VCaP (cell line): ENCODE measurements at regions not wholly inside any gene's neighbourhood (a gene's known extent, or its start where the extent isn't known, plus 50 kb on each side); places are given as distances from the start of the nearest gene placed in this dataset.

ENCODE experiments used
- H3K27ac ChIP-seq: fragments of 450-650 bp; 2 replicates; pipeline ENCODE4 v1.5.1; 2017
- TF ChIP-seq, protein P1 (sequence below): fragments of 450-650 bp; conservative IDR thresholded peaks from 2 replicates; pipeline ENCODE4 v1.5.1; 2017; ENCODE audit warnings: mild to moderate bottlenecking, moderate library complexity

DNA sequence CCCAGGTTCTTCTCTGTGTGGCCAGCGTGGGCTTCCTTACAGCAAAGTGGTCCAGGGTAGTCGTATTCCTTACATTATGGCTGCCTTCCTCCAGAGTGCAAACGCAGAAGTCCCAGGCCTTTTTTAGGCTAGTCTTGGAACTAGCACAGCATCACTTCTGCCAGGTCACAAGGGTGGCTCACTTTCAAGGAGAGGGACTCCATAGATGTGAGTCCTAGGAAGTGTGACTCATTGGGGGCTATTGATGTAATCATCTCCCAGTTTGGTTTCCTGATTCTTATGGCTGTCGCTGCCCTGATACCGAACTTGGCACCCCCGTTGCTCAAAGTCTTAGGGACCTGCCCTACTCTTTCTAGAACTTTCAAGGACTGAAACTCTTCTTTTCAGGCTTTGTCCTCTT is 140.0 kb downstream of the DCK start:
- no peak overlapping the region for H3K27ac ChIP-seq
- TF ChIP-seq, protein P1, sequence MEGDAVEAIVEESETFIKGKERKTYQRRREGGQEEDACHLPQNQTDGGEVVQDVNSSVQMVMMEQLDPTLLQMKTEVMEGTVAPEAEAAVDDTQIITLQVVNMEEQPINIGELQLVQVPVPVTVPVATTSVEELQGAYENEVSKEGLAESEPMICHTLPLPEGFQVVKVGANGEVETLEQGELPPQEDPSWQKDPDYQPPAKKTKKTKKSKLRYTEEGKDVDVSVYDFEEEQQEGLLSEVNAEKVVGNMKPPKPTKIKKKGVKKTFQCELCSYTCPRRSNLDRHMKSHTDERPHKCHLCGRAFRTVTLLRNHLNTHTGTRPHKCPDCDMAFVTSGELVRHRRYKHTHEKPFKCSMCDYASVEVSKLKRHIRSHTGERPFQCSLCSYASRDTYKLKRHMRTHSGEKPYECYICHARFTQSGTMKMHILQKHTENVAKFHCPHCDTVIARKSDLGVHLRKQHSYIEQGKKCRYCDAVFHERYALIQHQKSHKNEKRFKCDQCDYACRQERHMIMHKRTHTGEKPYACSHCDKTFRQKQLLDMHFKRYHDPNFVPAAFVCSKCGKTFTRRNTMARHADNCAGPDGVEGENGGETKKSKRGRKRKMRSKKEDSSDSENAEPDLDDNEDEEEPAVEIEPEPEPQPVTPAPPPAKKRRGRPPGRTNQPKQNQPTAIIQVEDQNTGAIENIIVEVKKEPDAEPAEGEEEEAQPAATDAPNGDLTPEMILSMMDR: no peak

DNA sequence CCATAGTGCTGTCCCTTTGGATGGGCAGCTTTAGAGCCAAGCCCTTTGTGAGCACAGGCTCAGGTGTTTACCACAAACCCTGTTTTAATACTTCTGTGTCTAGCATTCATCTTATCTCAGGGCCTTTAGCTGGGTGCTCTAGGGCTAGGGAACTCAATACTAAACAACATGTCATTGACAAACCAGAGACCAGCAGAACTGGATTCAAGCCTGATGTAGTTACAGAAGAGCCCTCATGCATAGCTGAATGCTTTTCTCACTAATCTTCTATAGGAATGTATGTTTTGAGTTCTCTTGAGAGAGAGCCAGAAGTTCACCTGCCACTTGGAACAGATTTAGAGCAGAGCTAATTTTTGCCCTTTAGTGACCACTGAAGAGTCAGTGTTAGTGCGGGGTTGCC is 142.6 kb downstream of the DCK start:
- TF ChIP-seq, protein P1: no peak
- no peak overlapping the region for H3K27ac ChIP-seq

DNA sequence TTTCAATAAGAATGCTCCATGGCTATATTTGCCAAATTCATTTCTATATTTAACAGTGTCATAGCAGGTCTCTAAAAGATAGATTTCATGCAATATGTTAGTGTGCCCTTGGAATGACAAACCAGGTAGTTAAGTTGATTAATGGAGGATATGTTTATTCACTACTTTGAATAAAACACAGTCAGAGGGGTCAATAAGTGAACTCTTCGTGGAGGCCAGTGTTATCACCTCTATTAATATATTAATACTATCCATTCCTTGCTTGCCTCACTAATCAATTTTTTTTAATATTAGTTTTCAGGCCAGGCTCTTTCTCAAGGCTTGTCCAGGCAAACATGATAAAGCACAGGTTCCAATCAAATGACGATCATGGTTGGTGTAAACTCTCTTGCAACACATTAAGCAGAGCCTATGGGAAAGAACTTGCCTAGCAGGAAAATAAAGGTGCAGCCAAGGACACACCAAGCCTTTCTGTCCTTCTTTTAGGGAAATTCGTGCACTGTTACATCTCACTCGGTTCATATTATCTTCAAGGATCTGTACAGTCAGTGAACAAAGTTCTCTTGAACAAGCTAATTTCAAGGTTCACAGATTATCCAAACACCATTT is 144.7 kb downstream of the DCK start:
- TF ChIP-seq, protein P1: no peak
- no peak overlapping the region for H3K27ac ChIP-seq

DNA sequence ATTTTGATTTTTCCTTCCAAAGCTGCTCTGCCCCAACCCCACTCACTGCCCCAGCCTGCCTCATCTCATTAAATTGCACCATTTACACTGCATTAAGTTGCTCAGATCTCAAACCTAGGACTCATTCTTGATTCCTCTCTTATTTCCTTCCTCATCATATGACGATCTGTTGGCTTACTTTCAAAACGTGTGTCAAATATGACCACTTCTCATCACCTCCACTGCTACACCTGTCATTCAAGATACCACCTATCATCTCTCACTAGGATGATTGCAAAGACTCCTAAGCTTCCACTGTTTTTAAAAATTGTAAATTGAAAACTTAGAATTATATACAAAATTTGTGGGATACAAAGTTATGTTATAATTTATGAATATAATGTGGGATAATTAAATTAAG is 147.1 kb downstream of the DCK start:
- TF ChIP-seq, protein P1: no peak

DNA sequence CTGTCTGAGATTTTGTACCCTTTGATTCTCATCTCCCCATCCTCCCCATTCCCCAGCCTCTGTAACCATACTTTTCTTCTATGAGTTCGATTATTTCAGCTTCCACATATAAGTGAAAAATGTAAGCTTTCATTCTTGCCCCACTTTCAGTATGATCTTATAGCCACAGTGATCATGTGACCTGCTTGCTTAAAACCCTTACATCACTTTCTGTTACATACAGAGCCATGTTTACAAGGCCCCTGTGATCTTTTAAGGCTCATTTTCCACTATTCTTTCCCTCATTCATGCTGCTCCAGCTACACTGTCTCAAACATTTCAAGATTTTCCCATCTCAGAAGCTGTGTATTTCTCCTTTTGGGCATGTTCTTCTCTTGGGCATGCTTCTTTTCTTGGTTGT is 147.7 kb downstream of the DCK start:
- H3K27ac ChIP-seq: no peak overlapping the region

More for the DNA sequence above, 147.1 kb downstream of the DCK start:
- H3K27ac ChIP-seq: no peak overlapping the region

DNA sequence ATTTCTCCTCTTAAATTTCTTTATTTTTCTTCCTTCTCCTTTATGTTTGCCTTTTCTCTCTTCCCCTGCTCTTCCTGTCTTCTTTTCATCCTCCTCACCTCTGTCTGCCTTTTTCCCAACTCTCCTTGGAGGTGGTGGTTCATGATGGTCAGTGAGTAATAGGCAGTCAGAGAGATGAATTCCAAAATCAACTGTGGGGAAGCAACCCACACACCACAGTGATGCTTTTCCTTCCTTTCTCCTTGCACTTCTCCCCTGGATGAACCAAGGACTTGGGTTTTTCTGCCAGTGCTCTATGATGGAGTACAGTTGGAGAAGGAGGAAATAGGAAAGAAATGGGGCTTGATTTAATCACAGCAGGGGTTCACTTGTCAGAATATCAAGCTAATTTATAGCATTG is 153.8 kb downstream of the DCK start:
- no peak overlapping the region for H3K27ac ChIP-seq
- TF ChIP-seq, protein P1: no peak

More for the DNA sequence above, 147.7 kb downstream of the DCK start:
- TF ChIP-seq, protein P1: no peak

DNA sequence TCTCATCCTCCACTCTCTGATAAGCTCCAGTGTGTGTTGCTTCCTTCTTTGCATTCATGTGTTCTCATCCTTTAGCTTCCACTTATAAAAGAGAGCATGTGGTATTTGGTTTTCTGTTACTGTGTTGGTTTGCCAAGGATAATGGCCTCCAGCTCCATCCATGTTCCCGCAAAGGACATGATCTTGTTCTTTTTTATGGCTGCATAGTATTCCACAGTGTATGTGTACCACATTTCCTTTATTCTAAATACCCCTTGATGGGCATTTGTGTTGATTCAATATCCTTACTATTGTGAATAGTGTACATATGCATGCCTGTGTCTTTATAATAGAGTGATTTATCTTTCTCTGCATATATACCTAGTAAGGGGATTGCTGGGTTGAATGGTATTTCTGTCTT is 155.1 kb downstream of the DCK start:
- H3K27ac ChIP-seq: no peak overlapping the region
- TF ChIP-seq, protein P1: no peak
